Right lobe of liver (tissue), 6 donors: ENCODE measurements at regions not wholly inside any gene's neighbourhood (a gene's known extent, or its start where the extent isn't known, plus 50 kb on each side); places are given as distances from the start of the nearest gene placed in this dataset.

Source experiments
- ATAC-seq, 4 donors: fragments of 200-7000 bp; cut with Tn5 transposase; one replicate each; pipeline ENCODE4 v1.9.1; 2020; ENCODE audit warnings: mild to moderate bottlenecking in 4 of 4, moderate library complexity in 4 of 4
- DNase-seq, 3 donors: peaks; one replicate each; pipeline ENCODE4 v3.0.0-alpha.2; 2020
- H3K27ac ChIP-seq, 3 donors: fragments of 200-600 bp; one replicate each; pipeline ENCODE4 v1.8.0; 2022
- H3K27me3 ChIP-seq, 2 donors: fragments of 200-600 bp; one replicate each; pipeline ENCODE4 v1.8.0; 2022
- H3K36me3 ChIP-seq, 4 donors: fragments of 200-600 bp; sonication (generic) in 1 of 4; one replicate each; pipeline versions ENCODE4 v1.5.1 to v1.8.0; 2017 to 2022; ENCODE audit warnings: control low read depth in 1 of 4
- H3K4me1 ChIP-seq, 4 donors: fragments of 200-600 bp; sonication (generic) in 1 of 4; one replicate each; pipeline versions ENCODE4 v1.5.1 to v1.8.0; 2017 to 2022; ENCODE audit warnings: control low read depth in 1 of 4
- H3K4me3 ChIP-seq, 3 donors: fragments of 200-600 bp; one replicate each; pipeline ENCODE4 v1.8.0; 2022
- H3K9me3 ChIP-seq, 4 donors: fragments of 200-600 bp; sonication (generic) in 1 of 4; one replicate each; pipeline versions ENCODE4 v1.5.1 to v1.8.0; 2017 to 2022; ENCODE audit warnings: control low read depth in 1 of 4
- CTCF ChIP-seq, 4 donors: fragments of 200-600 bp in 3 of 4; fragments of 450-650 bp in 1 of 4; IDR thresholded peaks; one replicate each; pipeline versions ENCODE4 v1.5.1 to v1.8.0; 2016 to 2022; ENCODE audit warnings: antibody characterized with exemption in 4 of 4, mild to moderate bottlenecking in 2 of 4
- POLR2A ChIP-seq: fragments of 450-650 bp; IDR thresholded peaks from one replicate; pipeline ENCODE4 v1.6.1; 2017; ENCODE audit warnings: antibody characterized with exemption, mild to moderate bottlenecking
- WGBS: methylation state at CpG from one replicate; pipeline ENCODE4 v1.1.6; 2018; ENCODE audit warnings: low coverage, low lambda C conversion rate; ENCODE audit not compliant: insufficient coverage; ENCODE audit errors: missing lambda C conversion rate; 5-methylcytosine and 5-hydroxymethylcytosine counted together
- intact Hi-C, 2 donors: fragments of 100-400 bp; cut with DNase I; formaldehyde crosslinking; loops; one replicate each; pipeline versions ENCODE4 v1.11.2 to v1.14.1; 2022
- donor health status: DM: no; HTN: yes; CAD: no.
- donor health status: DM: no; HTN: no; CAD: no.
- donor health status: DM: no; HTN: no; CAD: no.
- donor health status: DM: no; HTN: yes; CAD: no.
- donor health status: DM: no; HTN: yes; CAD: no.

GRCh38 chr15:61682891-61683735 is 377.1 kb downstream of the VPS13C start:
- intact Hi-C loops: no loop called here
- peak in 1 of 3 donors; percentile 29 for DNase-seq
- H3K27me3 ChIP-seq: no peaks in the 10 kb centered on the region
- H3K4me1 ChIP-seq: peaks cover 0 to 28% (median 0%) of the 10 kb centered on the region in 4 donors
- H3K9me3 ChIP-seq: no peaks in the 10 kb centered on the region
- no peak for TF ChIP-seq CTCF (IDR thresholded peaks at IDR 0.05)
- no peak for TF ChIP-seq POLR2A
- WGBS: 73% methylated on average over 6 of the region's 6 CpGs
- ATAC-seq: peak in 3 of 4 donors; percentile 54 to 63 (median 61)
- H3K36me3 ChIP-seq: no peaks in the 10 kb centered on the region
- no peak overlapping the region for H3K4me3 ChIP-seq
- H3K27ac ChIP-seq: no peak overlapping the region

GRCh38 chr15:61681676-61682075 is 378.6 kb downstream of the VPS13C start:
- Histone ChIP-seq H3K9me3 (no peaks in the 10 kb centered on the region), H3K36me3 (no peaks in the 10 kb centered on the region), H3K4me3 (no peak overlapping the region), H3K27me3 (no peaks in the 10 kb centered on the region), H3K27ac (no peak overlapping the region), H3K4me1 (peaks cover 0 to 28% (median 0%) of the 10 kb centered on the region in 4 donors)
- DNase-seq: no peak
- ATAC-seq: no peak
- intact Hi-C loops: no loop called here
- no peak for TF ChIP-seq POLR2A
- no peak for TF ChIP-seq CTCF (IDR thresholded peaks at IDR 0.05)
- WGBS: 48% methylated on average over 2 of the region's 2 CpGs

- Histone ChIP-seq H3K36me3 (no peaks in the 10 kb centered on the region), H3K27ac (no peak overlapping the region), H3K9me3 (no peaks in the 10 kb centered on the region), H3K4me1 (peaks cover 0 to 26% (median 0%) of the 10 kb centered on the region in 4 donors), H3K4me3 (no peak overlapping the region), H3K27me3 (no peaks in the 10 kb centered on the region)
- no peak for DNase-seq
- ATAC-seq: no peak
- intact Hi-C loops: no loop called here
- WGBS: no CpG with 5 or more reads among the region's 2 CpGs
- no peak for TF ChIP-seq POLR2A
- no peak for TF ChIP-seq CTCF (IDR thresholded peaks at IDR 0.05)
These were observed 379.2 kb downstream of the VPS13C start for GRCh38 chr15:61681038-61681418.

GRCh38 chr15:61680260-61681037 is 379.8 kb downstream of the VPS13C start:
- ATAC-seq (no peak), DNase-seq (no peak)
- intact Hi-C loops: no loop called here
- Histone ChIP-seq H3K36me3 (no peaks in the 10 kb centered on the region), H3K4me3 (no peak overlapping the region), H3K27ac (no peak overlapping the region), H3K9me3 (no peaks in the 10 kb centered on the region), H3K27me3 (no peaks in the 10 kb centered on the region), H3K4me1 (peaks cover 0 to 20% (median 0%) of the 10 kb centered on the region in 4 donors)
- no peak for TF ChIP-seq POLR2A
- TF ChIP-seq CTCF (IDR thresholded peaks at IDR 0.05): no peak
- WGBS: 62% methylated on average over 4 of the region's 4 CpGs
